ENCODE measurements at regions not wholly inside any gene's neighbourhood (a gene's known extent, or its start where the extent isn't known, plus 50 kb on each side); places are given as distances from the start of the nearest gene placed in this dataset.

DNA sequence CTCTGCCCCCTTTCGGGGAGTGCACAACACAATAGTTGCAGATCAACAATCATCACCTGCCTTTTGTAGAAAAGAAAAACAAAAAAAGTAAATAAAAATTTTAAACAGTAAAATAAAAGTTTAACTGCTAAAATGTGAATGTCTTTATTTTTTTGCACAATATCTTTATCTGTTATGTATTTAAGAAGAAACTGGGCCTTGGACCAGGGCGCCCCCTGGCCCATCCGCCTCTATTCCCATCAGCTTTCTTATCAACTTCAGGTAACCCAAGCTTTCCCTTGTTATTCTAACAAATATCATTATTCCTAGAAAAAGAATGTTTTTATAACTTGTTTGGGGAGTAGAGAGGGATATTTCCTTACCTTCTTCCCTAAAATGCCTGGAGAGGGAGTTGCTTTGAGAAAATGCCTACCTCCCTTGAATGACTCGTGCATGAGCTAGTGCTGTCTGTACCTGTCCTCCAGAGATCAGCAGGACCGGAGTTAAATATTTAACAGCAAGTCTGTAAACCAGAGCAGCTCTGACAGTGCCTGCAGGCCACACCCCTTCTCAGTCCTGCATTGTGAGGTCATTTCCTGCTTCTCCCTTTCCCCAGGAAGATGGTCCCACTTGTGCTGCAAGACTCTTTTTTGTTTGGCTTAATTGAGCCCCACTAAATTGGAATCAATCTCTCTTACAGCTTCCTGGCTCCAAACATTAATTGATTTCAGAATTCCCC lies 192.8 kb upstream of the RGS6 start:
- DNase-seq (ENCODE audit: low read depth): peak; percentile 21
- no peak overlapping the region for H3K4me3 ChIP-seq (ENCODE audit: control insufficient read depth, low read depth, low read length)
- TF ChIP-seq, protein P1, sequence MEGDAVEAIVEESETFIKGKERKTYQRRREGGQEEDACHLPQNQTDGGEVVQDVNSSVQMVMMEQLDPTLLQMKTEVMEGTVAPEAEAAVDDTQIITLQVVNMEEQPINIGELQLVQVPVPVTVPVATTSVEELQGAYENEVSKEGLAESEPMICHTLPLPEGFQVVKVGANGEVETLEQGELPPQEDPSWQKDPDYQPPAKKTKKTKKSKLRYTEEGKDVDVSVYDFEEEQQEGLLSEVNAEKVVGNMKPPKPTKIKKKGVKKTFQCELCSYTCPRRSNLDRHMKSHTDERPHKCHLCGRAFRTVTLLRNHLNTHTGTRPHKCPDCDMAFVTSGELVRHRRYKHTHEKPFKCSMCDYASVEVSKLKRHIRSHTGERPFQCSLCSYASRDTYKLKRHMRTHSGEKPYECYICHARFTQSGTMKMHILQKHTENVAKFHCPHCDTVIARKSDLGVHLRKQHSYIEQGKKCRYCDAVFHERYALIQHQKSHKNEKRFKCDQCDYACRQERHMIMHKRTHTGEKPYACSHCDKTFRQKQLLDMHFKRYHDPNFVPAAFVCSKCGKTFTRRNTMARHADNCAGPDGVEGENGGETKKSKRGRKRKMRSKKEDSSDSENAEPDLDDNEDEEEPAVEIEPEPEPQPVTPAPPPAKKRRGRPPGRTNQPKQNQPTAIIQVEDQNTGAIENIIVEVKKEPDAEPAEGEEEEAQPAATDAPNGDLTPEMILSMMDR (conservative IDR thresholded peaks at IDR 0.05; ENCODE audit: control insufficient read depth, insufficient read depth, low read depth, low read length): peak; percentile 6

DNA sequence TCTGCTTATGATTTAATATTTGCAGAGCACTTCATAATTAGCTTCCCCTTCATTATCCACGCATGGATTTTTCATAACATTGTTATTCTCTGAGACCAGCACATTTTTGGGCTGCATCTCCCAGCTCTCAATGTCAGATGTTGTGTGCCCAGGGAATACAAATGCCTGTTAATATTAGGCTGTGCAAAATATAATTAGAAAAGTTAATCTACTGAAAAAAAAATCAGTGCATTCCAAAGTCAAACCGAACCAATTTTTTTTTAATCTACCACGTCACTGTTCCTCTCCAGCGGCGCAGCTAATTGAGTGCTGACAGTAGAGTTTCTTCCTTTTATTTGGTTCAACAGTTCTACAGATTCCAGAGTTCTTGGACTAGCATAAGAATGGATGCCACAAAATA lies 191.0 kb upstream of the RGS6 start:
- no peak for DNase-seq (ENCODE audit: low read depth)
- TF ChIP-seq, protein P1 (conservative IDR thresholded peaks at IDR 0.05; ENCODE audit: control insufficient read depth, insufficient read depth, low read depth, low read length): no peak
- H3K4me3 ChIP-seq (ENCODE audit: control insufficient read depth, low read depth, low read length): no peak overlapping the region

DNA sequence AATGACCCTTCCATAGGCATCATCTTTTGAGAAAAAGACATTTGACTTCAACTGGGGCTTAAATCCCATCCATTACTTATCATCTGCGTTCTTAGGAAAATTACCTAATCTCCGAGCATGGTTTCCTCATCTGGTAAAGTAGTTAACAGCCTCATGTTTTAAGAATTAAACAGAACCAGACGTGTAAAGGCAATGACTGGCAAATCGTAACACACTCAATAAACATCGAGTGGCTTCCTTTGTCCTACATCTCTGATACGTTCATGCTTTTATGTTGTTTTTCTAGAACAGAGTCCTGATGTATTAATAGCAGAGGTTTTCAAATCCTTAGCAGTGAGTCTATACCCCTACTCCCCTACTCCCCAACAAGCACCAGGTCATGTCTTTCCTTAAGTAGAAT lies 189.7 kb upstream of the RGS6 start:
- H3K4me3 ChIP-seq (ENCODE audit: control insufficient read depth, low read depth, low read length): no peak overlapping the region
- DNase-seq (ENCODE audit: low read depth): no peak
- TF ChIP-seq, protein P1 (conservative IDR thresholded peaks at IDR 0.05; ENCODE audit: control insufficient read depth, insufficient read depth, low read depth, low read length): no peak

DNA sequence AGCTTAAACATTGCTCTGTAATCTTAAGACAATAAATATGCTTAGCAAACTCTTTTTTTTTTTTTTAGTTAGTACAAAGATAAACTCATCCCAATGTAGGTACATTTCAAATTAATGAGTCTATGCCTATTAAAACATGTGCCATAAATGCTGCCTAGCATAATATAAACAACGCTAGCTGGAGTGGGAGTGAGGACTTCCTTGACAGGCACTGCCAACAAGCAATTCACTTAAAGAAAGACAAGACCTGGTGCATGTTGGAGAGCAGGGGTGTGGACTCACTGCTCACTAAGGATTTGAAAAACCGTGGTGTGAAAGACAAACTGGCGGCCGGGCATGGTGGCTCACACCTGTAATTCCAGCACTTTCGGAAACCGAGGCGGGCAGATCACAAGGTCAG lies 187.2 kb upstream of the RGS6 start:
- DNase-seq (ENCODE audit: low read depth): no peak
- no peak overlapping the region for H3K4me3 ChIP-seq (ENCODE audit: control insufficient read depth, low read depth, low read length)
- TF ChIP-seq, protein P1 (conservative IDR thresholded peaks at IDR 0.05; ENCODE audit: control insufficient read depth, insufficient read depth, low read depth, low read length): no peak

DNA sequence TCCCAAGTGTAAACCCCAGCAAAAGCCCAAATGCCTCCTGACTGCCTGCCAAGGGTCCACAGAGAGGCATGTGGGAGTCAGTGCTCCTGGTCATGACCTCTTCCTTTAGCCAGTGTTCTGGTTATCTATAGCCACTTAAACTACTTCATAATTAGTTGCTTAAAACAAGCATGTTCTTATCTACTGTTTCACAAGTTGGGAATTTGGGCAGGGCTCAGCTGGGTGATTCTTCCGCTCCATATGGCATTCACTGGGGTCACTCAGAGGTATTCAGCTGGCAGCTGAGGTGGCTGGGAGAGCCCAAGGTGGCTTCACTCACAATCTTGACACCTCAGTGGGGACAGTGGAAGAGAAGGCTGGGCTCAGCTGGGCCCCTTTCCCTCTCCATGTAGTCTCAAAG lies 184.0 kb upstream of the RGS6 start:
- TF ChIP-seq, protein P1 (conservative IDR thresholded peaks at IDR 0.05; ENCODE audit: control insufficient read depth, insufficient read depth, low read depth, low read length): no peak
- no peak overlapping the region for H3K4me3 ChIP-seq (ENCODE audit: control insufficient read depth, low read depth, low read length)
- no peak for DNase-seq (ENCODE audit: low read depth)

DNA sequence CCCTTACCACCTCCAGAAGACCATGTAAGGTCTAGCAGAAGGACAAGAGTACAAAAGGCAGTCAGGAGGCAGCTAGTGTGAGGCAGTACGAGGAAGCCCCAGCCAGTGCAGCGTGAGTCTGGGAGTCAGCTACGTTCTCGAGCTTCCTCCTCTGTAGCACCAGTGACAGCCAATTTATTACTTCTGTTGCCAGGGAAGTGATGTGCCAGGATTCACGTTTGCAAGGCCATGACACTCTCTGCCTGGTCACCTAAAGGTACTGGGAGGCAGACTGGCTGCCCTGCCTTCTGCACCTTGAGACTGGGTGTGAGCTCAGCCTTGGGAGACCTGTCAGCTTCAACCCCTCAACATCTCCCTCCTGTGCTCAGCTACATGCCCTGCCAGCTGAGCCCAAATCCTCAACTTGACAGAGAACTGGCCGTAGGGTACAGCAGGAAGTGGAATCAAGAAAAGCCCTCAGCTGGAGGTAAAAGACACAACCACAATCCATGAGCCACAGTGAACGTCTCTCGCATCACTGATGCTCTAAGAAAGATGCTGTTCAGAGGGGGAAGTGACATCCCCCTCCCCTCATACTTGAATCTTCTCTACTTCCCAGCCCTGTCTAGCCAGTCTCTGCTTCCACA lies 182.5 kb upstream of the RGS6 start:
- DNase-seq (ENCODE audit: low read depth): no peak
- H3K4me3 ChIP-seq (ENCODE audit: control insufficient read depth, low read depth, low read length): no peak overlapping the region
- TF ChIP-seq, protein P1 (conservative IDR thresholded peaks at IDR 0.05; ENCODE audit: control insufficient read depth, insufficient read depth, low read depth, low read length): no peak

Data from fibroblast of mammary gland (primary cell).